Endothelial cell (in vitro differentiated cells): ENCODE measurements at regions not wholly inside any gene's neighbourhood (a gene's known extent, or its start where the extent isn't known, plus 50 kb on each side); places are given as distances from the start of the nearest gene placed in this dataset.

Source experiments
- DNase-seq: peaks from one replicate; pipeline ENCODE4 v3.0.0; 2021; ENCODE audit warnings: low spot score
- H3K27ac Mint-ChIP-seq: one replicate; pipeline ENCODE4 v1.8.0; 2021; ENCODE audit warnings: mixed read lengths, inconsistent platforms; ENCODE audit not compliant: unreplicated experiment
- H3K27me3 Mint-ChIP-seq: one replicate; pipeline ENCODE4 v1.8.0; 2021; ENCODE audit warnings: mild to moderate bottlenecking, moderate library complexity, mixed read lengths, inconsistent platforms; ENCODE audit not compliant: unreplicated experiment
- H3K36me3 Mint-ChIP-seq: one replicate; pipeline ENCODE4 v1.8.0; 2021; ENCODE audit warnings: mild to moderate bottlenecking, low read depth, mixed read lengths, inconsistent platforms; ENCODE audit not compliant: unreplicated experiment
- H3K4me1 Mint-ChIP-seq: one replicate; pipeline ENCODE4 v1.8.0; 2021; ENCODE audit warnings: mild to moderate bottlenecking, mixed read lengths, inconsistent platforms; ENCODE audit not compliant: unreplicated experiment
- H3K4me3 Mint-ChIP-seq: one replicate; pipeline ENCODE4 v1.8.0; 2021; ENCODE audit warnings: mild to moderate bottlenecking, mixed read lengths, inconsistent platforms; ENCODE audit not compliant: unreplicated experiment
- H3K9me3 Mint-ChIP-seq: one replicate; pipeline ENCODE4 v1.8.0; 2021; ENCODE audit warnings: mixed read lengths, inconsistent platforms; ENCODE audit not compliant: unreplicated experiment
- TF ChIP-seq, protein P1 (sequence below): fragments of 200-600 bp; sonication (generic); IDR thresholded peaks from one replicate; pipeline ENCODE4 v1.5.0; 2021; ENCODE audit warnings: antibody characterized with exemption; ENCODE audit not compliant: unreplicated experiment

- TF ChIP-seq, protein P1, sequence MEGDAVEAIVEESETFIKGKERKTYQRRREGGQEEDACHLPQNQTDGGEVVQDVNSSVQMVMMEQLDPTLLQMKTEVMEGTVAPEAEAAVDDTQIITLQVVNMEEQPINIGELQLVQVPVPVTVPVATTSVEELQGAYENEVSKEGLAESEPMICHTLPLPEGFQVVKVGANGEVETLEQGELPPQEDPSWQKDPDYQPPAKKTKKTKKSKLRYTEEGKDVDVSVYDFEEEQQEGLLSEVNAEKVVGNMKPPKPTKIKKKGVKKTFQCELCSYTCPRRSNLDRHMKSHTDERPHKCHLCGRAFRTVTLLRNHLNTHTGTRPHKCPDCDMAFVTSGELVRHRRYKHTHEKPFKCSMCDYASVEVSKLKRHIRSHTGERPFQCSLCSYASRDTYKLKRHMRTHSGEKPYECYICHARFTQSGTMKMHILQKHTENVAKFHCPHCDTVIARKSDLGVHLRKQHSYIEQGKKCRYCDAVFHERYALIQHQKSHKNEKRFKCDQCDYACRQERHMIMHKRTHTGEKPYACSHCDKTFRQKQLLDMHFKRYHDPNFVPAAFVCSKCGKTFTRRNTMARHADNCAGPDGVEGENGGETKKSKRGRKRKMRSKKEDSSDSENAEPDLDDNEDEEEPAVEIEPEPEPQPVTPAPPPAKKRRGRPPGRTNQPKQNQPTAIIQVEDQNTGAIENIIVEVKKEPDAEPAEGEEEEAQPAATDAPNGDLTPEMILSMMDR, result no peak
- Mint-ChIP-seq H3K4me1 (no peaks in the 10 kb centered on the region), H3K4me3 (no peak overlapping the region), H3K36me3 (no peaks in the 10 kb centered on the region), H3K27ac (no peak overlapping the region), H3K9me3 (no peaks in the 10 kb centered on the region), H3K27me3 (no peaks in the 10 kb centered on the region)
- no peak for DNase-seq
Measured at GRCh38 chr3:86711634-86712033, 279.3 kb downstream of the VGLL3 start.

DNA sequence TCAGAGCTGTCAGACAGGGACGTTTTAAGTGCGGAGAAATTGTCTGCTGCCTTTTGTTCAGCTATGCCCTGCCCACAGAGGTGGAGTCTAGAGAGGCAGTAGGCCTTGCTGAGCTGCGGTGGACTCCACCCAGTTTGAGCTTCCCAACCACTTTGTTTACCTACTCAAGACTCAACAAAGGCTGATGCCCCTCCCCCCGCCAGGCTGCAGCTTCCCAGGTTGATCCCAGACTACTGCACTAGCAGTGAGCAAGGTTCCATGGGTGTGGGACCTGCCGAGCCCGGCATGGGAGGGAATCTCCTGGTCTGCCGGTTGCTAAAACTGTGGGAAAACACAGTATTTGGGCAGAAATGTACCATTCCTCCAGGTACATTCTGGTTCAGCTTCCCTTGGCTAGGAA is 282.1 kb downstream of the VGLL3 start:
- Mint-ChIP-seq H3K27ac (no peak overlapping the region), H3K4me3 (no peak overlapping the region), H3K36me3 (no peaks in the 10 kb centered on the region), H3K9me3 (no peaks in the 10 kb centered on the region), H3K4me1 (no peaks in the 10 kb centered on the region), H3K27me3 (peaks cover 2% of the 10 kb centered on the region)
- TF ChIP-seq, protein P1, result no peak
- DNase-seq, result no peak

DNA sequence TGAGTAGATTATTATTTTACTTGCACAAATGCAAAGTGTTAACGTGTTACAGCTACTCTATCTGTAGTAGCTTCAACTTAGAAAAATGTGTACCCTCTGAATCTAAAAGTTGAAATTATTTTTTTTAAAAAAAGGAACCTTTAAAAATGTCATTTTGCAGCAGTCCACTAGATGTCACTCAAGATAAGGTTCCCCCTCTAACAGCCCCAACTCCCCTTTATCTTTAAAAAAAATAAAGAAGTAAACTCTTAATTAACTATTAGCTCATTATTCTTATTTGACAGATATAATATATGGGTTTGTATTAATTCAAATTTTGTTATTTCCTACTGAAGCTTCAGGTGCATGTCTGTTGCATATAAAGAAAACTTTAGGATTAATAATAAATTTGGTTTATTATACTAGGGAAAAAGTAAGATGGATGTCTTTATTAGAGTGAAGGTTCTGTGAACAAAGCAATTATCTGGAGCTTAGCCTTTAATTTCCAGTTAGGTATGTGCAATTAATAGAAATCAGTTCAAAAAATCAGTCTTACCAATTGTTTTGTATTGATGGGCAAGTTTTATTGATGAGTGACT is 288.5 kb downstream of the VGLL3 start:
- no peak for DNase-seq
- H3K4me1 Mint-ChIP-seq, result peaks cover 3% of the 10 kb centered on the region
- no peaks in the 10 kb centered on the region for H3K36me3 Mint-ChIP-seq
- H3K4me3 Mint-ChIP-seq, result no peak overlapping the region
- peaks cover 2% of the 10 kb centered on the region for H3K27me3 Mint-ChIP-seq
- TF ChIP-seq, protein P1, result peak; percentile 72
- no peak overlapping the region for H3K27ac Mint-ChIP-seq
- no peaks in the 10 kb centered on the region for H3K9me3 Mint-ChIP-seq

DNA sequence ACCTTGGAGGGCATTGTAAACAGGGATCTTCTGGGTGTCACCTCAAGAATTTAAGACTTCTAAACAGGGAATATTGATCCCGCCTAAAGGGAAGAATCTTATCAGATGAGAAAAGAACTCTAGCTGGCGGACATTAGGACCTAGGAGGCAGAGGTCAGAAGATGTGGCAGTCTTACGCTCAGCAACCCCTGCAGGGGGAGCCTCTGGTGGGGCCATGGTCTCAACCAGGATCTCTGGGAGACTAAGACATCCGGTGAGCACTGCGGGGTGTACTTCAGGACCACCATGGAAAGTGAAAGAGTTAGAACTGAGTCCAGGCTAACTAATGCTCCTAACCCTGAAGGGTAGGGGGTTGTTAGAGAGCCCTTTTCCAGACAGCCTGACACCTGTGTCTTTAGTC is 295.2 kb downstream of the VGLL3 start:
- H3K9me3 Mint-ChIP-seq, result no peaks in the 10 kb centered on the region
- peaks cover 3% of the 10 kb centered on the region for H3K4me1 Mint-ChIP-seq
- H3K27ac Mint-ChIP-seq, result no peak overlapping the region
- DNase-seq, result no peak
- no peaks in the 10 kb centered on the region for H3K27me3 Mint-ChIP-seq
- no peak overlapping the region for H3K4me3 Mint-ChIP-seq
- TF ChIP-seq, protein P1, result no peak
- no peaks in the 10 kb centered on the region for H3K36me3 Mint-ChIP-seq

GRCh38 chr3:86673991-86674390 is 317.0 kb downstream of the VGLL3 start:
- peaks cover 4% of the 10 kb centered on the region for H3K9me3 Mint-ChIP-seq
- TF ChIP-seq, protein P1, result no peak

More at GRCh38 chr3:86673991-86674390, 317.0 kb downstream of the VGLL3 start:
- Mint-ChIP-seq H3K36me3 (no peaks in the 10 kb centered on the region), H3K4me1 (no peaks in the 10 kb centered on the region), H3K4me3 (no peak overlapping the region), H3K27ac (no peak overlapping the region), H3K27me3 (no peaks in the 10 kb centered on the region)
- DNase-seq, result no peak
